H9 (cell line): ENCODE measurements at regions not wholly inside any gene's neighbourhood (a gene's known extent, or its start where the extent isn't known, plus 50 kb on each side); places are given as distances from the start of the nearest gene placed in this dataset.

ENCODE experiments used
- DNase-seq: peaks from one replicate; pipeline ENCODE4 v3.0.0-alpha.2; 2017
- H2AFZ ChIP-seq: one replicate; pipeline ENCODE4 v1.6.1; 2013; ENCODE audit warnings: mild to moderate bottlenecking, low read length, control low read depth, moderate library complexity
- H2AK5ac ChIP-seq: 2 replicates; pipeline ENCODE4 v1.6.1; 2013; ENCODE audit warnings: low read length, control low read depth, mixed read lengths; ENCODE audit not compliant: insufficient read length
- H2BK120ac ChIP-seq: one replicate; pipeline ENCODE4 v1.6.1; 2013; ENCODE audit warnings: low read depth, mild to moderate bottlenecking, low read length, control low read depth, inconsistent platforms; ENCODE audit not compliant: poor library complexity, severe bottlenecking
- H2BK12ac ChIP-seq: 2 replicates; pipeline ENCODE4 v1.6.1; 2013; ENCODE audit warnings: low read length, control low read depth, mixed read lengths, low read depth; ENCODE audit not compliant: insufficient read length
- H2BK15ac ChIP-seq: 2 replicates; pipeline ENCODE4 v1.6.1; 2013; ENCODE audit warnings: low read depth, low read length, control low read depth
- H2BK20ac ChIP-seq: one replicate; pipeline ENCODE4 v1.6.1; 2013; ENCODE audit warnings: low read depth, mild to moderate bottlenecking, low read length, control low read depth, inconsistent platforms; ENCODE audit not compliant: poor library complexity, severe bottlenecking
- H2BK5ac ChIP-seq: 2 replicates; pipeline ENCODE4 v1.6.1; 2013; ENCODE audit warnings: low read length, control low read depth, mixed read lengths; ENCODE audit not compliant: insufficient read length
- H3K14ac ChIP-seq: 2 replicates; pipeline ENCODE4 v1.6.1; 2013; ENCODE audit warnings: low read length, control low read depth; ENCODE audit not compliant: insufficient read depth
- H3K18ac ChIP-seq: 2 replicates; pipeline ENCODE4 v1.6.1; 2013; ENCODE audit warnings: low read depth, mild to moderate bottlenecking, mixed read lengths, low read length, control low read depth; ENCODE audit not compliant: insufficient read length
- H3K23ac ChIP-seq: 2 replicates; pipeline ENCODE4 v1.6.1; 2013; ENCODE audit warnings: low read length, control low read depth, mixed read lengths, low read depth; ENCODE audit not compliant: insufficient read length
- H3K23me2 ChIP-seq: 2 replicates; pipeline ENCODE4 v1.6.1; 2013; ENCODE audit warnings: low read depth, mild to moderate bottlenecking, mixed read lengths, low read length, control low read depth; ENCODE audit not compliant: insufficient read length, poor library complexity, severe bottlenecking
- H3K27ac ChIP-seq: 2 replicates; pipeline ENCODE4 v1.5.1; 2013; ENCODE audit warnings: low read length, control low read depth, mixed read lengths, low read depth; ENCODE audit not compliant: insufficient read length
- H3K27me3 ChIP-seq: 2 replicates; pipeline ENCODE4 v1.6.1; 2013; ENCODE audit warnings: low read length, control low read depth, inconsistent platforms; ENCODE audit not compliant: insufficient read depth
- H3K4ac ChIP-seq: 2 replicates; pipeline ENCODE4 v1.6.1; 2013; ENCODE audit warnings: low read depth, mild to moderate bottlenecking, control low read depth, inconsistent platforms, low read length, moderate library complexity
- H3K4me1 ChIP-seq: 2 replicates; pipeline ENCODE4 v1.6.1; 2013; ENCODE audit warnings: low read length, control low read depth, inconsistent platforms; ENCODE audit not compliant: insufficient read depth
- H3K4me2 ChIP-seq: 2 replicates; pipeline ENCODE4 v1.6.1; 2013; ENCODE audit warnings: low read length, control low read depth, mixed read lengths; ENCODE audit not compliant: insufficient read length, insufficient read depth
- H3K56ac ChIP-seq: 2 replicates; pipeline ENCODE4 v1.6.1; 2013; ENCODE audit warnings: low read depth, mild to moderate bottlenecking, mixed read lengths, low read length, control low read depth; ENCODE audit not compliant: insufficient read length
- H3K79me1 ChIP-seq: 2 replicates; pipeline ENCODE4 v1.6.1; 2013; ENCODE audit warnings: low read depth, mild to moderate bottlenecking, moderate library complexity, low read length, control low read depth, inconsistent platforms; ENCODE audit not compliant: insufficient read depth, poor library complexity, severe bottlenecking
- H3K79me2 ChIP-seq: 2 replicates; pipeline ENCODE4 v1.6.1; 2013; ENCODE audit warnings: low read length, control low read depth, inconsistent platforms; ENCODE audit not compliant: insufficient read depth
- H3K9ac ChIP-seq: 2 replicates; pipeline ENCODE4 v1.6.1; 2013; ENCODE audit warnings: low read length, control low read depth, mixed read lengths; ENCODE audit not compliant: insufficient read length; ENCODE audit errors: extremely low read depth
- H3K9me3 ChIP-seq: one replicate; pipeline ENCODE4 v1.6.1; 2013; ENCODE audit warnings: low read depth, low read length, inconsistent platforms; ENCODE audit not compliant: control insufficient read depth
- H3T11ph ChIP-seq: one replicate; pipeline ENCODE4 v1.6.1; 2013; ENCODE audit warnings: mild to moderate bottlenecking, low read length, control low read depth, inconsistent platforms
- H4K20me1 ChIP-seq: one replicate; pipeline ENCODE4 v1.6.1; 2013; ENCODE audit not compliant: control insufficient read depth, insufficient read length, insufficient read depth
- H4K5ac ChIP-seq: 2 replicates; pipeline ENCODE4 v1.6.1; 2013; ENCODE audit warnings: low read depth, mild to moderate bottlenecking, mixed read lengths, low read length, control low read depth; ENCODE audit not compliant: insufficient read length
- H4K8ac ChIP-seq: replicated peaks from 2 replicates; pipeline ENCODE4 v1.6.1; 2013; ENCODE audit warnings: low read length, control low read depth, mixed read lengths, low read depth; ENCODE audit not compliant: insufficient read length
- H4K91ac ChIP-seq: 2 replicates; pipeline ENCODE4 v1.6.1; 2013; ENCODE audit warnings: low read depth, mild to moderate bottlenecking, moderate library complexity, mixed read lengths, low read length, control low read depth; ENCODE audit not compliant: insufficient read length
- H3K27ac Mint-ChIP-seq, 3 experiments: 2 replicates in 2 of 3; 3 replicates in 1 of 3; pipeline ENCODE4 v1.8.0; 2020 to 2021; ENCODE audit warnings: mixed read lengths in 3 of 3, mild to moderate bottlenecking in 1 of 3, moderate library complexity in 1 of 3
- H3K27me3 Mint-ChIP-seq: 2 replicates; pipeline ENCODE4 v1.8.0; 2021; ENCODE audit warnings: low read depth, mild to moderate bottlenecking, moderate library complexity, mixed read lengths
- H3K36me3 Mint-ChIP-seq, 3 experiments: 2 replicates in 2 of 3; 3 replicates in 1 of 3; pipeline ENCODE4 v1.8.0; 2020 to 2021; ENCODE audit warnings: low read depth in 3 of 3, mixed read lengths in 3 of 3; ENCODE audit not compliant: insufficient read depth in 1 of 3
- H3K4me1 Mint-ChIP-seq, 2 experiments: 2 replicates each; pipeline ENCODE4 v1.8.0; 2020; ENCODE audit warnings: mixed read lengths in 2 of 2
- H3K4me3 Mint-ChIP-seq, 2 experiments: 2 replicates in 1 of 2; 3 replicates in 1 of 2; pipeline ENCODE4 v1.8.0; 2020 to 2021; ENCODE audit warnings: mild to moderate bottlenecking in 2 of 2, mixed read lengths in 2 of 2, moderate library complexity in 1 of 2
- H3K9me3 Mint-ChIP-seq, 2 experiments: 2 replicates in 1 of 2; 3 replicates in 1 of 2; pipeline ENCODE4 v1.8.0; 2020; ENCODE audit warnings: mild to moderate bottlenecking in 2 of 2, mixed read lengths in 2 of 2, moderate library complexity in 1 of 2
- CTCF ChIP-seq: fragments of 200-600 bp; sonication (generic); conservative IDR thresholded peaks from 3 replicates; pipeline ENCODE4 v1.8.0; 2021; ENCODE audit warnings: antibody characterized with exemption, mild to moderate bottlenecking
- WGBS: extraction: QIAGEN DNeasy Blood & Tissue Kit; methylation state at CpG from one replicate; pipeline ENCODE4 v1.1.7; 2013; ENCODE audit warnings: missing lambda C conversion rate, low lambda C conversion rate, mixed read lengths; ENCODE audit not compliant: insufficient read length; ENCODE audit errors: extremely low coverage; 5-methylcytosine and 5-hydroxymethylcytosine counted together

GRCh38 chr11:20238712-20239111, 78.4 kb upstream of the DBX1 start:
- H3K79me2 ChIP-seq = no peaks in the 10 kb centered on the region
- Mint-ChIP-seq H3K9me3 (peaks cover 19% of the 10 kb centered on the region in 2 experiments), H3K4me1 (peaks cover 2 to 5% of the 10 kb centered on the region in 2 experiments; a peak in 2 of 4 replicates), H3K36me3 (peaks cover 0 to 8% (median 0%) of the 10 kb centered on the region in 3 experiments; a peak in 2 of 7 replicates), H3K27ac (no peak overlapping the region), H3K27me3 (peaks cover 12% of the 10 kb centered on the region), H3K4me3 (no peak overlapping the region)
- no peak overlapping the region for H2AFZ ChIP-seq
- no peak overlapping the region for H3K27ac ChIP-seq
- H3T11ph ChIP-seq = no peak overlapping the region
- H3K4me1 ChIP-seq = no peaks in the 10 kb centered on the region
- no peak overlapping the region for H3K9ac ChIP-seq
- no peak overlapping the region for H3K4ac ChIP-seq
- H3K14ac ChIP-seq = no peak overlapping the region; the same call in 1 of the 2 replicates
- H2BK15ac ChIP-seq = no peak overlapping the region
- H3K4me2 ChIP-seq = no peak overlapping the region
- no peak overlapping the region for H4K8ac ChIP-seq
- no peak overlapping the region for H3K23ac ChIP-seq
- H2AK5ac ChIP-seq = no peak overlapping the region
- H2BK5ac ChIP-seq = no peak overlapping the region
- no CpG with 5 or more reads among the region's 2 CpGs for WGBS
- DNase-seq = no peak
- no peak overlapping the region for H3K56ac ChIP-seq
- H2BK120ac ChIP-seq = no peak overlapping the region
- no peak for TF ChIP-seq CTCF
- H3K27me3 ChIP-seq = no peaks in the 10 kb centered on the region
- H3K79me1 ChIP-seq = no peaks in the 10 kb centered on the region
- no peak overlapping the region for H2BK12ac ChIP-seq
- no peak overlapping the region for H2BK20ac ChIP-seq
- H4K5ac ChIP-seq = no peak overlapping the region
- no peak overlapping the region for H4K91ac ChIP-seq
- no peak overlapping the region for H3K18ac ChIP-seq
- H4K20me1 ChIP-seq = no peaks in the 10 kb centered on the region
- H3K9me3 ChIP-seq = no peaks in the 10 kb centered on the region
- no peaks in the 10 kb centered on the region for H3K23me2 ChIP-seq
